PC-3 (cell line): ENCODE measurements at regions not wholly inside any gene's neighbourhood (a gene's known extent, or its start where the extent isn't known, plus 50 kb on each side); places are given as distances from the start of the nearest gene placed in this dataset.

Experiments
- CTCF ChIP-seq: fragments of 300-600 bp; sonication (generic); conservative IDR thresholded peaks from 2 replicates; pipeline ENCODE4 v1.5.1; 2017; ENCODE audit warnings: antibody characterized with exemption, low read depth, mild to moderate bottlenecking, low read length
- EZH2 ChIP-seq: fragments of 300-600 bp; sonication (generic); IDR thresholded peaks from one replicate; pipeline ENCODE4 v1.6.1; 2017; ENCODE audit warnings: antibody characterized with exemption, mild to moderate bottlenecking, low read length; ENCODE audit not compliant: unreplicated experiment

GRCh38 chr1:73736125-73736524 lies 461.9 kb downstream of the LRRIQ3 start:
- TF ChIP-seq EZH2 (no peak), CTCF (no peak)
